Neuronal stem cell (in vitro differentiated cells): ENCODE measurements at regions not wholly inside any gene's neighbourhood (a gene's known extent, or its start where the extent isn't known, plus 50 kb on each side); places are given as distances from the start of the nearest gene placed in this dataset.

ENCODE experiments used
- DNase-seq: peaks from one replicate; pipeline ENCODE4 v3.0.0-alpha.2; 2013; ENCODE audit warnings: low spot score
- H2AFZ ChIP-seq: one replicate; pipeline ENCODE4 v1.6.1; 2013; ENCODE audit warnings: mild to moderate bottlenecking, low read length, inconsistent platforms
- H2AK5ac ChIP-seq: 2 replicates; pipeline ENCODE4 v1.6.1; 2013; ENCODE audit warnings: low read depth, mild to moderate bottlenecking, inconsistent platforms, low read length, moderate library complexity, mixed read lengths
- H2BK120ac ChIP-seq: 2 replicates; pipeline ENCODE4 v1.6.1; 2013; ENCODE audit warnings: low read depth, mild to moderate bottlenecking, inconsistent platforms, low read length, moderate library complexity, mixed read lengths
- H2BK12ac ChIP-seq: one replicate; pipeline ENCODE4 v1.6.1; 2013; ENCODE audit warnings: low read length, inconsistent platforms
- H2BK15ac ChIP-seq: 2 replicates; pipeline ENCODE4 v1.6.1; 2013; ENCODE audit warnings: mild to moderate bottlenecking, low read length, inconsistent platforms, mixed read lengths
- H2BK5ac ChIP-seq: one replicate; pipeline ENCODE4 v1.6.1; 2013; ENCODE audit warnings: inconsistent platforms, mild to moderate bottlenecking, low read length, moderate library complexity
- H3K14ac ChIP-seq: one replicate; pipeline ENCODE4 v1.6.1; 2013; ENCODE audit warnings: low read length, inconsistent platforms
- H3K18ac ChIP-seq: 2 replicates; pipeline ENCODE4 v1.6.1; 2013; ENCODE audit warnings: low read length, inconsistent platforms
- H3K23ac ChIP-seq: 2 replicates; pipeline ENCODE4 v1.6.1; 2013; ENCODE audit warnings: low read depth, mild to moderate bottlenecking, mixed read lengths, low read length, inconsistent platforms; ENCODE audit not compliant: poor library complexity
- H3K27ac ChIP-seq: replicated peaks from 3 replicates; pipeline ENCODE4 v1.5.1; 2013; ENCODE audit warnings: low read length, inconsistent platforms
- H3K27me3 ChIP-seq, 3 experiments: 2 replicates each; pipeline ENCODE4 v1.6.1; 2013; ENCODE audit warnings: low read length in 3 of 3, mild to moderate bottlenecking in 2 of 3, inconsistent platforms in 1 of 3, low read depth in 1 of 3, mixed read lengths in 1 of 3, moderate library complexity in 1 of 3; ENCODE audit not compliant: control insufficient read depth in 3 of 3, insufficient read depth in 3 of 3
- H3K36me3 ChIP-seq, 2 donors: replicated peaks in 1 of 2; 2 replicates each; pipeline ENCODE4 v1.6.1; 2013; ENCODE audit warnings: low read length in 2 of 2; ENCODE audit not compliant: control insufficient read depth in 2 of 2, insufficient read depth in 2 of 2
- H3K4ac ChIP-seq: 2 replicates; pipeline ENCODE4 v1.6.1; 2013; ENCODE audit warnings: inconsistent platforms, mild to moderate bottlenecking, low read length, moderate library complexity
- H3K4me1 ChIP-seq, 2 donors: 1 replicate in 1 of 2; 2 replicates in 1 of 2; pipeline ENCODE4 v1.6.1; 2013; ENCODE audit warnings: low read length in 2 of 2, low read depth in 1 of 2; ENCODE audit not compliant: control insufficient read depth in 2 of 2, insufficient read depth in 1 of 2
- H3K4me2 ChIP-seq: one replicate; pipeline ENCODE4 v1.6.1; 2013; ENCODE audit warnings: mild to moderate bottlenecking, low read length, inconsistent platforms; ENCODE audit not compliant: insufficient read depth, poor library complexity, severe bottlenecking
- H3K4me3 ChIP-seq, 2 donors: 2 replicates each; pipeline ENCODE4 v1.5.1; 2013; ENCODE audit warnings: low read length in 2 of 2, mild to moderate bottlenecking in 2 of 2, inconsistent platforms in 1 of 2, moderate library complexity in 1 of 2
- H3K79me1 ChIP-seq: one replicate; pipeline ENCODE4 v1.6.1; 2013; ENCODE audit warnings: low read depth, mild to moderate bottlenecking, inconsistent platforms, low read length, moderate library complexity
- H3K9ac ChIP-seq: one replicate; pipeline ENCODE4 v1.6.1; 2013; ENCODE audit warnings: mild to moderate bottlenecking, low read depth, low read length, inconsistent platforms; ENCODE audit not compliant: poor library complexity
- H3K9me3 ChIP-seq, 2 donors: replicated peaks in 1 of 2; 2 replicates each; pipeline versions ENCODE3 to v1.6.1; 2013; ENCODE audit warnings: low read length in 2 of 2, mild to moderate bottlenecking in 2 of 2, inconsistent platforms in 1 of 2, low read depth in 1 of 2, mixed read lengths in 1 of 2, moderate library complexity in 1 of 2; ENCODE audit not compliant: control insufficient read depth in 2 of 2, insufficient read depth in 1 of 2
- H4K8ac ChIP-seq: one replicate; pipeline ENCODE4 v1.6.1; 2013; ENCODE audit warnings: low read depth, mild to moderate bottlenecking, inconsistent platforms, low read length, moderate library complexity
- H4K91ac ChIP-seq: one replicate; pipeline ENCODE4 v1.6.1; 2013; ENCODE audit warnings: low read length, low read depth, mild to moderate bottlenecking, inconsistent platforms; ENCODE audit not compliant: poor library complexity
- WGBS, 2 donors: extraction: QIAGEN DNeasy Blood & Tissue Kit; methylation state at CpG; one replicate each; pipeline ENCODE4 v1.1.7; 2013; ENCODE audit warnings: missing lambda C conversion rate in 2 of 2, mixed read lengths in 1 of 2; ENCODE audit not compliant: insufficient read length in 2 of 2, insufficient replicate concordance in 1 of 2; ENCODE audit errors: extremely low coverage in 2 of 2; 5-methylcytosine and 5-hydroxymethylcytosine counted together

DNA sequence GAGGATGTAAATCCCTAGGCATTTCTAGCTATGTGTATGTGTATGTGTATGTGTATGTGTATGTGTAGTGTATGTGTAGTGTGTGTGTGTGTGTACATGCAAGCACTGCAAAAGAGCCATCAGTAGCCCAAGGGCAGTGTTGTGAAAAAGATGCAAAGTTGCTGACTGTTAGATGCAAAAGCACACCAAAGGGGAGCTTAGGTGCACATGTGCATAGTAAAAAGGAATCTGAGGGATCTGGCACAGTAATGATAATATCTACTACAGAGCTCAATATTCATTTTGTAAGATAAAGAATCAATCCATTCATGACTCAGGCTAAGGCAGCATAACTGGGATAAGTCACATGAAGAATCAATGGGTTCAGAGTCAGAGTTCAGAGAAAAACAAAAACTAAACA is 80.2 kb downstream of the TMEM47 start:
- no peaks in the 10 kb centered on the region for H3K9me3 ChIP-seq
- no peak overlapping the region for H3K4ac ChIP-seq
- no peak overlapping the region for H4K91ac ChIP-seq
- H3K79me1 ChIP-seq = no peaks in the 10 kb centered on the region
- H3K14ac ChIP-seq = no peak overlapping the region
- H2AFZ ChIP-seq = no peak overlapping the region
- no peak overlapping the region for H2AK5ac ChIP-seq
- no peak for DNase-seq
- no peak overlapping the region for H3K23ac ChIP-seq
- H3K9ac ChIP-seq = no peak overlapping the region
- no peak overlapping the region for H3K4me2 ChIP-seq
- H3K36me3 ChIP-seq = no peaks in the 10 kb centered on the region
- no peaks in the 10 kb centered on the region for H3K27me3 ChIP-seq
- H3K4me1 ChIP-seq = no peaks in the 10 kb centered on the region
- H3K18ac ChIP-seq = no peak overlapping the region
- H2BK5ac ChIP-seq = no peak overlapping the region
- H2BK12ac ChIP-seq = no peak overlapping the region
- H3K27ac ChIP-seq = no peak overlapping the region
- no peak overlapping the region for H2BK120ac ChIP-seq
- H4K8ac ChIP-seq = no peak overlapping the region
- no peak overlapping the region for H3K4me3 ChIP-seq
- no peak overlapping the region for H2BK15ac ChIP-seq

DNA sequence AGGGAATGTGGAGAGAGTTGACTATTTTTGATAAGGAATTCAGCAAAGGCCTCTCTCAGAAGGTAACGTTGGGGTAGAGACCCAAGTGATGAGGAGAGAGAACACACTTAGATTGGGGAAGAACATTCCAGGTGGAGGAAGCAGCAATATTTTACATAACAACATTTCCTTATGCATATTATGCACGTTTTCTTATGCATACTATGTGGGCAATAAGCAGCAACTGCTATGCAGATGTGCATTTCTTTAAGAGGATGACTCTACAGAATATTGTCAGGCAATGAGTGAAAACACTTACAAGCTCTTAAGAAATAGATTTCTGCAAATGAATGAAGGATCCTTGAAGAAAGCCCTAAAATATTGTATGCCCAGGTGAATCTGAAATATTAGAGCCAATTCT is 91.1 kb downstream of the TMEM47 start:
- no peak overlapping the region for H3K4me2 ChIP-seq
- H2BK120ac ChIP-seq = no peak overlapping the region
- no CpG with 5 or more reads among the region's 2 CpGs for WGBS, 2 donors
- no peak overlapping the region for H3K23ac ChIP-seq
- H4K91ac ChIP-seq = no peak overlapping the region
- H3K9me3 ChIP-seq = no peaks in the 10 kb centered on the region
- H3K9ac ChIP-seq = no peak overlapping the region
- no peak overlapping the region for H4K8ac ChIP-seq
- no peak for DNase-seq
- no peaks in the 10 kb centered on the region for H3K27me3 ChIP-seq
- no peak overlapping the region for H2BK12ac ChIP-seq
- H2AFZ ChIP-seq = no peak overlapping the region
- H2AK5ac ChIP-seq = no peak overlapping the region
- no peak overlapping the region for H2BK15ac ChIP-seq
- H3K27ac ChIP-seq = no peak overlapping the region
- H3K36me3 ChIP-seq = no peaks in the 10 kb centered on the region
- H3K4me1 ChIP-seq = peaks cover 0 to 1% of the 10 kb centered on the region in 2 donors
- H2BK5ac ChIP-seq = no peak overlapping the region
- H3K4ac ChIP-seq = no peak overlapping the region
- no peaks in the 10 kb centered on the region for H3K79me1 ChIP-seq
- no peak overlapping the region for H3K4me3 ChIP-seq
- no peak overlapping the region for H3K14ac ChIP-seq
- no peak overlapping the region for H3K18ac ChIP-seq

DNA sequence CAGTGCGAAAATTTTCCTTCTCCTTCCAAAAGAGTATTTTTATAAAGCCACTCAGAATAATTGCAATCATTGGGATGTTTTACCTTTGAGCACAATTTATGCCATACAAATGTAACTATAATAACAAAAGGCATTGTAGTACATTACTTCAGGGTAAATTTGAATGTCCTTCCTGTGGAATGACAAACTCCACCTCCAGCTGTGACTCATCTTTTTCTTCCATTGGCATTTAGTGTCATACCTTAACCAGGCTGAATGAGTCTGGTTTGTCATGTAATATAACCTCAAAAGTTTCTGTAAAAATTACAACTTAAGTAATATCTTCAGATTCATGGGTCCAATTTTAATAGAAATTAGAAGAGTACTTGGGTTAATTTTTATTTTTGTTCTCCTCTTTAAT is 93.3 kb downstream of the TMEM47 start:
- H3K4me3 ChIP-seq = no peak overlapping the region
- H2AK5ac ChIP-seq = no peak overlapping the region
- H3K23ac ChIP-seq = no peak overlapping the region
- no peak overlapping the region for H4K91ac ChIP-seq
- no peak overlapping the region for H3K4me2 ChIP-seq
- H3K27me3 ChIP-seq = no peaks in the 10 kb centered on the region
- H3K14ac ChIP-seq = no peak overlapping the region
- no peak overlapping the region for H3K4ac ChIP-seq
- H3K9ac ChIP-seq = no peak overlapping the region
- no CpG with 5 or more reads among the region's 1 CpG for WGBS, 2 donors
- H4K8ac ChIP-seq = no peak overlapping the region
- no peaks in the 10 kb centered on the region for H3K36me3 ChIP-seq
- H3K79me1 ChIP-seq = no peaks in the 10 kb centered on the region
- H2AFZ ChIP-seq = no peak overlapping the region
- peaks cover 0 to 3% of the 10 kb centered on the region in 2 donors for H3K4me1 ChIP-seq
- H2BK15ac ChIP-seq = no peak overlapping the region
- H3K9me3 ChIP-seq = no peaks in the 10 kb centered on the region
- no peak for DNase-seq
- H2BK12ac ChIP-seq = no peak overlapping the region
- no peak overlapping the region for H2BK120ac ChIP-seq
- H3K18ac ChIP-seq = no peak overlapping the region
- H3K27ac ChIP-seq = no peak overlapping the region
- no peak overlapping the region for H2BK5ac ChIP-seq

DNA sequence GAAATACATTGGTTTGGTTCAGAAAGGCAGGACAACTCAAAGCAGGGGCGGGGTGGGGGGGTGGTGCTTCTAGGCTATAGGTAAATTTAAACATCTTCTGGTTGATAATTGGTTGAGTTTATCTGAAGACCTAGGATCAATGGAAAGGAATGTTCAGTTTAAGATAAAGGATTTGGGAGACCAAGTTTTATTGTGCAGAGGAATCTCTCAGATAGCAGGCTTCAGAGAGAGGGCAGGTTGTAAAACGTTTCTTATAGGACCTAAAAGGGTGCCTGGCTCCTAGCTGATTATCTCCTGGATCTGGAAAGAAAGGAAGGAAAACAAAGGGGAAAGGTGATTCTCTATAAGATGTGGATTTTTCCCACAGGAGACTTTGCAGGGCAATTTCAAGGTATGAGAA is 94.0 kb downstream of the TMEM47 start:
- Histone ChIP-seq H2BK15ac (no peak overlapping the region), H2BK12ac (no peak overlapping the region), H2AK5ac (no peak overlapping the region), H4K8ac (no peak overlapping the region), H2BK5ac (no peak overlapping the region), H3K79me1 (no peaks in the 10 kb centered on the region), H3K4me2 (no peak overlapping the region), H3K4me3 (no peak overlapping the region), H3K18ac (no peak overlapping the region), H3K4ac (no peak overlapping the region), H3K9me3 (no peaks in the 10 kb centered on the region), H2BK120ac (no peak overlapping the region), H3K14ac (no peak overlapping the region), H3K36me3 (no peaks in the 10 kb centered on the region), H3K9ac (no peak overlapping the region), H2AFZ (no peak overlapping the region), H3K23ac (no peak overlapping the region), H4K91ac (no peak overlapping the region), H3K27ac (no peak overlapping the region), H3K27me3 (no peaks in the 10 kb centered on the region), H3K4me1 (peaks cover 0 to 3% of the 10 kb centered on the region in 2 donors)
- no peak for DNase-seq
- WGBS, 2 donors = no CpG with 5 or more reads among the region's 2 CpGs
